RWPE1 (cell line): ENCODE measurements at regions not wholly inside any gene's neighbourhood (a gene's known extent, or its start where the extent isn't known, plus 50 kb on each side); places are given as distances from the start of the nearest gene placed in this dataset.
A peak's percentile ranks its signal among the peaks of the same experiment; 100 is the strongest.
"Not testable (repeated sequence)": the region's sequence is repeated elsewhere in the genome, so short reads cannot be mapped to it uniquely, and the experiment has no call there.

ENCODE experiments used
- CTCF ChIA-PET: fragments of 350-600 bp; sonication (Branson Sonifier 250); formaldehyde crosslinking; extraction: SDS; loops from one replicate; lab custom pipeline; 2021; lab: Yijun Ruan, JAX
- POLR2A ChIA-PET: fragments of 400-600 bp; formaldehyde crosslinking; extraction: SDS; loops from one replicate; lab custom pipeline; 2020; ENCODE audit warnings: antibody characterized with exemption; ENCODE audit not compliant: low non-redundant PET; lab: Yijun Ruan, JAX
- DNase-seq: peaks from one replicate; pipeline ENCODE4 v3.0.0; 2012; ENCODE audit warnings: low spot score
- H3K27ac ChIP-seq: fragments of 450-650 bp; 2 replicates; pipeline ENCODE4 v1.5.1; 2017
- TF ChIP-seq, protein P1 (sequence below): fragments of 450-650 bp; conservative IDR thresholded peaks from 2 replicates; pipeline ENCODE4 v1.5.1; 2017; ENCODE audit warnings: low read depth, mild to moderate bottlenecking

DNA sequence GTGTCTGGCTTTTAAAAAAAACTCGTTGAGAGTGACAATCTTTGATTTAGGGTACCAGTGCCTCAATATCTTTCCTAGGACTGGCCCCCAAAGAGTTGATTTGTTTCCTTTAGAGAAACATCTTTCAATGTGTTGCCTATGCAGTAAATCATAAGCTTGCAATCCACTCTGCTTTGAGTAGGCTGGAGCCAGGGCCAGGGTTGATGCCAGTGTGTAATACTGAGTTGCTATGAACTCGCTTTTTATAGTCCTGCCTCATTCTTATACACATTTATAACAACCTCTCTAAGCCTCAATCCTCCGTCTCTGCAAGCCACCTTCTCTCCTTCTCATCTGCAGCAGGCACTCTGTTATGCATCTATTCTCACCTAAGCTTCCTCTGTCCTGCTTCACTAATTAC lies 674.9 kb upstream of the POM121L12 start:
- POLR2A ChIA-PET: no interaction called here
- H3K27ac ChIP-seq: no peak overlapping the region
- TF ChIP-seq, protein P1, sequence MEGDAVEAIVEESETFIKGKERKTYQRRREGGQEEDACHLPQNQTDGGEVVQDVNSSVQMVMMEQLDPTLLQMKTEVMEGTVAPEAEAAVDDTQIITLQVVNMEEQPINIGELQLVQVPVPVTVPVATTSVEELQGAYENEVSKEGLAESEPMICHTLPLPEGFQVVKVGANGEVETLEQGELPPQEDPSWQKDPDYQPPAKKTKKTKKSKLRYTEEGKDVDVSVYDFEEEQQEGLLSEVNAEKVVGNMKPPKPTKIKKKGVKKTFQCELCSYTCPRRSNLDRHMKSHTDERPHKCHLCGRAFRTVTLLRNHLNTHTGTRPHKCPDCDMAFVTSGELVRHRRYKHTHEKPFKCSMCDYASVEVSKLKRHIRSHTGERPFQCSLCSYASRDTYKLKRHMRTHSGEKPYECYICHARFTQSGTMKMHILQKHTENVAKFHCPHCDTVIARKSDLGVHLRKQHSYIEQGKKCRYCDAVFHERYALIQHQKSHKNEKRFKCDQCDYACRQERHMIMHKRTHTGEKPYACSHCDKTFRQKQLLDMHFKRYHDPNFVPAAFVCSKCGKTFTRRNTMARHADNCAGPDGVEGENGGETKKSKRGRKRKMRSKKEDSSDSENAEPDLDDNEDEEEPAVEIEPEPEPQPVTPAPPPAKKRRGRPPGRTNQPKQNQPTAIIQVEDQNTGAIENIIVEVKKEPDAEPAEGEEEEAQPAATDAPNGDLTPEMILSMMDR: no peak
- DNase-seq: no peak
- CTCF ChIA-PET: no interaction called here

DNA sequence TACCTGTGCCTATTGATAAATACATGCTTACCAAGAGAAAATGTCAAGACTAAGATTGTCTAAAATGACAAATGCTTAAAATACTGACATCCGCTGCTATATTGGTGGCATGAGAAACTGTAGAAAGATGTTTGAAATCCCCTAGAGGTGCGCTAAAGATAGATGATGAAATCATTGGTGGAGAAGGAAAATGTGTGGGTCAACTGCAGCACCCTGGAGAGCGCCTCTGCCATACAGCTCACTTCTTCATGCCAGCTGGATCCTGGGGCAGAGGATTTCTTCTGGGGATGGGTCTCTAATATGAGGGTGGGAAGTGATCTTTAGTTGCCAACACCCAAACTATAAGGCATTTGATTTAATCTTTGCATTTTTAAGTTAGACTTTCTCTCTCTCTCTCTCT lies 680.4 kb upstream of the POM121L12 start:
- POLR2A ChIA-PET: no interaction called here
- CTCF ChIA-PET: no interaction called here
- peak; percentile 30 for DNase-seq
- TF ChIP-seq, protein P1: no peak
- no peak overlapping the region for H3K27ac ChIP-seq

GRCh38 chr7:52352013-52352981 lies 683.1 kb upstream of the POM121L12 start:
- DNase-seq: no peak
- H3K27ac ChIP-seq: no peak overlapping the region
- TF ChIP-seq, protein P1: no peak
- POLR2A ChIA-PET: no interaction called here
- CTCF ChIA-PET: interaction anchor here (0.6 kb wide), 1 partner anchor 122 kb away, joined by 5 read pairs; no protein-coding TSS in a partner anchor

DNA sequence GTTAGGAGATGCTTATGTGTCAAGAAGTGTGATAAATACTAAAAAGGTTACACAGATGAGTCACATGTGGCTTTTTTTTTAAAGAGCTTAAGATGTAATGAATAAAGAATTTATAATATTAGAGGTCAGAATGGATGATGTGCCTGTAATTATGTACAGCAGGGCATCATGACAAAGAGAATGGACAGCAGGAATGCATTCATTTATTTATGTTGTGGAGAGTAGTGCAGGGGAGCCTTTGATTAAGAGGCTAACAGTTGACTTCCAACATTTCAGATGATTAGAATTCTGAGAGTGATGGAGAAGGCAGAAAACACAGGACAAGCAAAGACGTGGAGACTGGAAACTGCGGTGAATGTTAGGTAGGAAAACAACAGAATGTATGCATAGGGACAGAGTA lies 691.4 kb upstream of the POM121L12 start:
- POLR2A ChIA-PET: no interaction called here
- no peak overlapping the region for H3K27ac ChIP-seq
- CTCF ChIA-PET: no interaction called here
- TF ChIP-seq, protein P1: no peak
- DNase-seq: no peak

DNA sequence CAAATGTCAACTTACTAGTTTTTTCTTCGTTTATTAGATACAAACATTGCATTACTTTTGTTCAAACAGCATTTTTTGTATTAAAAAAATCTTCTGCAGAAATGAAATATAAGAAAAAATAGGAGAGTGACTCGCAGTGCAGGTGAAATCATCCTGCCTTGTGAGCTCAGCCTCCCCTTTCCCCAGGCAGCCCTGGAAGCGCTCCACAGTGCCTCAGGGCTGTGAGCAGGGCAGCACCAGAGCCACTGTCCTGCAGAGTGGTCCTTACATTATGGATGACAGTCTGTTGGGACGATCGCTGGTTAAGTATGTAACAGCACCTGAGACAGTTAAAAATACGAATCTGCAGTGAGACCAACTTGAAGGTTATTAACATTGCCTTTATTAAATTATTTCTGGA lies 695.4 kb upstream of the POM121L12 start:
- TF ChIP-seq, protein P1: no peak
- H3K27ac ChIP-seq: no peak overlapping the region
- DNase-seq: no peak
- CTCF ChIA-PET: no interaction called here
- POLR2A ChIA-PET: no interaction called here

- DNase-seq, POLR2A ChIA-PET: not testable (repeated sequence)
Measured at GRCh38 chr7:52328328-52328727, 707.1 kb upstream of the POM121L12 start.

GRCh38 chr7:52325237-52325636 lies 710.2 kb upstream of the POM121L12 start:
- TF ChIP-seq, protein P1: no peak
- no peak for DNase-seq
- ChIA-PET POLR2A (no interaction called here), CTCF (interaction anchor here (0.6 kb wide), 1 partner anchor 1315 kb away, joined by 3 read pairs; no protein-coding TSS in a partner anchor)
- no peak overlapping the region for H3K27ac ChIP-seq

More at GRCh38 chr7:52328328-52328727, 707.1 kb upstream of the POM121L12 start:
- H3K27ac ChIP-seq, CTCF ChIA-PET: not testable (repeated sequence)
